B cell (primary cell): ENCODE measurements at regions not wholly inside any gene's neighbourhood (a gene's known extent, or its start where the extent isn't known, plus 50 kb on each side); places are given as distances from the start of the nearest gene placed in this dataset.

Source experiments
- ATAC-seq: fragments of 200-7000 bp; cut with Tn5 transposase; one replicate; pipeline ENCODE4 v1.10.0; 2021; ENCODE audit warnings: low read depth, mild to moderate bottlenecking, moderate number of reproducible peaks, moderate library complexity
- CTCF ChIA-PET: fragments of 350-600 bp; sonication (Branson Sonifier 250); formaldehyde crosslinking; loops from one replicate; lab custom pipeline; 2021; ENCODE audit warnings: antibody characterized with exemption, inconsistent platforms; lab: Charles Lee
- POLR2A ChIA-PET: fragments of 350-600 bp; sonication (Branson Sonifier 250); formaldehyde crosslinking; loops from one replicate; lab custom pipeline; 2021; ENCODE audit warnings: antibody characterized with exemption; lab: Charles Lee
- DNase-seq: peaks from one replicate; pipeline ENCODE4 v3.0.0; 2013
- H2AFZ ChIP-seq: 2 replicates; pipeline ENCODE4 v1.6.1; 2012; ENCODE audit warnings: mild to moderate bottlenecking, low read depth, low read length; ENCODE audit not compliant: insufficient read depth, poor library complexity, severe bottlenecking
- H3K27ac ChIP-seq, 2 donors: 1 replicate in 1 of 2; 2 replicates in 1 of 2; pipeline ENCODE4 v1.5.1; 2012 to 2013; ENCODE audit warnings: low read length in 2 of 2, mild to moderate bottlenecking in 2 of 2, moderate library complexity in 1 of 2
- H3K27me3 ChIP-seq, 4 experiments: fragments of 200-600 bp in 1 of 4; sonication (generic) in 1 of 4; replicated peaks in 1 of 4; 1 replicate in 2 of 4; 2 replicates in 2 of 4; pipeline versions ENCODE4 v1.6.1 to v1.7.0; 2013 to 2016; ENCODE audit warnings: low read length in 3 of 4, mild to moderate bottlenecking in 2 of 4, mixed read lengths in 1 of 4, moderate library complexity in 1 of 4; ENCODE audit not compliant: insufficient read depth in 4 of 4, control insufficient read depth in 3 of 4; ENCODE audit errors: control extremely low read depth in 1 of 4
- H3K36me3 ChIP-seq, 2 experiments: replicated peaks in 1 of 2; 1 replicate in 1 of 2; 2 replicates in 1 of 2; pipeline versions ENCODE4 v1.6.1 to v1.7.1; 2013; ENCODE audit warnings: low read length in 1 of 2; ENCODE audit not compliant: insufficient read depth in 2 of 2, control insufficient read depth in 1 of 2; ENCODE audit errors: control extremely low read depth in 1 of 2, extremely low read depth in 1 of 2
- H3K4me1 ChIP-seq, 2 donors: fragments of 200-600 bp in 1 of 2; sonication (generic) in 1 of 2; 1 replicate in 1 of 2; 2 replicates in 1 of 2; pipeline versions ENCODE4 v1.5.1 to v1.6.1; 2013 to 2017; ENCODE audit warnings: low read length in 2 of 2; ENCODE audit not compliant: control insufficient read depth in 2 of 2, insufficient read depth in 2 of 2
- H3K4me2 ChIP-seq: replicated peaks from 2 replicates; pipeline ENCODE3; 2012; ENCODE audit warnings: mild to moderate bottlenecking, low read depth, low read length; ENCODE audit not compliant: poor library complexity, severe bottlenecking
- H3K4me3 ChIP-seq, 5 experiments: fragments of 200-600 bp in 1 of 5; sonication (generic) in 1 of 5; 1 replicate in 3 of 5; 2 replicates in 2 of 5; pipeline versions ENCODE4 v1.5.1 to v1.7.0; 2011 to 2016; ENCODE audit warnings: low read length in 4 of 5, mild to moderate bottlenecking in 4 of 5, low read depth in 2 of 5, control low read depth in 1 of 5, moderate library complexity in 1 of 5; ENCODE audit not compliant: insufficient read depth in 1 of 5; ENCODE audit errors: control extremely low read depth in 1 of 5, extremely low read depth in 1 of 5
- H3K79me2 ChIP-seq: fragments of 200-600 bp; sonication (generic); one replicate; pipeline ENCODE4 v1.6.0; 2016; ENCODE audit warnings: low read length; ENCODE audit not compliant: control insufficient read depth, insufficient read depth
- H3K9ac ChIP-seq: fragments of 200-600 bp; sonication (generic); 2 replicates; pipeline ENCODE4 v1.6.1; 2017; ENCODE audit warnings: mild to moderate bottlenecking, low read length, moderate library complexity
- H3K9me3 ChIP-seq, 3 donors: one replicate each; pipeline versions ENCODE4 v1.6.1 to v1.7.1; 2013; ENCODE audit warnings: low read length in 2 of 3; ENCODE audit not compliant: control insufficient read depth in 2 of 3, insufficient read depth in 1 of 3; ENCODE audit errors: control extremely low read depth in 1 of 3
- H4K20me1 ChIP-seq: 2 replicates; pipeline ENCODE4 v1.6.0; 2012; ENCODE audit warnings: mild to moderate bottlenecking, low read length; ENCODE audit not compliant: insufficient read depth, control insufficient read depth, poor library complexity, severe bottlenecking
- H3K27ac Mint-ChIP-seq: one replicate; pipeline ENCODE4 v1.8.0; 2021; ENCODE audit warnings: mixed read lengths
- H3K27me3 Mint-ChIP-seq: one replicate; pipeline ENCODE4 v1.8.0; 2021; ENCODE audit warnings: mixed read lengths
- H3K4me1 Mint-ChIP-seq: one replicate; pipeline ENCODE4 v1.8.0; 2021; ENCODE audit warnings: mixed read lengths
- H3K4me3 Mint-ChIP-seq: one replicate; pipeline ENCODE4 v1.8.0; 2021; ENCODE audit warnings: mixed read lengths
- H3K9me3 Mint-ChIP-seq: one replicate; pipeline ENCODE4 v1.8.0; 2022; ENCODE audit warnings: mixed read lengths; ENCODE audit not compliant: insufficient read depth
- EZH2 ChIP-seq: IDR thresholded peaks from 2 replicates; pipeline ENCODE4 v1.6.1; 2012; ENCODE audit warnings: borderline replicate concordance, low read depth, mild to moderate bottlenecking, moderate library complexity, low read length; ENCODE audit not compliant: insufficient read depth, poor library complexity, severe bottlenecking
- WGBS: methylation state at CpG from one replicate; pipeline ENCODE4 v1.1.5; 2013; ENCODE audit warnings: missing lambda C conversion rate; ENCODE audit not compliant: insufficient coverage; 5-methylcytosine and 5-hydroxymethylcytosine counted together
- intact Hi-C: fragments of 100-400 bp; cut with micrococcal nuclease; formaldehyde crosslinking; loops from one replicate; pipeline ENCODE4 v1.10.0; 2022
- TF ChIP-seq, protein P1 (sequence below): fragments of 200-600 bp; IDR thresholded peaks from one replicate; pipeline ENCODE4 v1.8.0; 2022; ENCODE audit warnings: antibody characterized with exemption, mild to moderate bottlenecking

DNA sequence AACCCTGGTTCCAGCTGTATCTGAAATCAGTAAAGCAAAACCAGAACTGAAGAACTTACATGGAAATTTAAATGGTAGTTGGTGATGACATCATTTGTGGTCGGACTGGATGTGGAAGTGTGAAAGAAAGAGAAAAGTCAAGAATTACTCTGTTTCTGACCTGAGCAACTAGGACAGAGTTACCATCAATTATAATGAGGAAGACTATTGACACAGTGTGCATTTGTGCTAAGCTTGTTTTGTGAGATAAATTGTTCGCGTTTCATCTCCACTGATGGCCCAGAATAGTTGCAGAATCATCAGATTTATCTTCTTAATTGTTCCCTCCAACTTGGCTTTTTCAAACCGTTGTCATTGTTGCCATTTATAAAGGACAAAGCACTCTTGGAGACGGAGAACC is 410.6 kb upstream of the DEPDC1 start:
- no peak for DNase-seq
- WGBS, result 75% methylated on average over 2 of the region's 5 CpGs
- intact Hi-C loops, result no loop called here
- no peaks in the 10 kb centered on the region for H4K20me1 ChIP-seq
- H2AFZ ChIP-seq, result no peak overlapping the region
- no peak overlapping the region for H3K4me3 Mint-ChIP-seq
- ATAC-seq, result no peak
- no peaks in the 10 kb centered on the region for H3K27me3 ChIP-seq
- H3K4me1 Mint-ChIP-seq, result no peaks in the 10 kb centered on the region
- H3K79me2 ChIP-seq, result no peaks in the 10 kb centered on the region
- no peaks in the 10 kb centered on the region for H3K4me1 ChIP-seq
- no peak overlapping the region for H3K27ac ChIP-seq
- ChIA-PET POLR2A (no interaction called here), CTCF (no interaction called here)
- no peak overlapping the region for H3K9ac ChIP-seq
- H3K36me3 ChIP-seq, result no peaks in the 10 kb centered on the region
- H3K27ac Mint-ChIP-seq, result no peak overlapping the region
- H3K27me3 Mint-ChIP-seq, result no peaks in the 10 kb centered on the region
- TF ChIP-seq, protein P1, sequence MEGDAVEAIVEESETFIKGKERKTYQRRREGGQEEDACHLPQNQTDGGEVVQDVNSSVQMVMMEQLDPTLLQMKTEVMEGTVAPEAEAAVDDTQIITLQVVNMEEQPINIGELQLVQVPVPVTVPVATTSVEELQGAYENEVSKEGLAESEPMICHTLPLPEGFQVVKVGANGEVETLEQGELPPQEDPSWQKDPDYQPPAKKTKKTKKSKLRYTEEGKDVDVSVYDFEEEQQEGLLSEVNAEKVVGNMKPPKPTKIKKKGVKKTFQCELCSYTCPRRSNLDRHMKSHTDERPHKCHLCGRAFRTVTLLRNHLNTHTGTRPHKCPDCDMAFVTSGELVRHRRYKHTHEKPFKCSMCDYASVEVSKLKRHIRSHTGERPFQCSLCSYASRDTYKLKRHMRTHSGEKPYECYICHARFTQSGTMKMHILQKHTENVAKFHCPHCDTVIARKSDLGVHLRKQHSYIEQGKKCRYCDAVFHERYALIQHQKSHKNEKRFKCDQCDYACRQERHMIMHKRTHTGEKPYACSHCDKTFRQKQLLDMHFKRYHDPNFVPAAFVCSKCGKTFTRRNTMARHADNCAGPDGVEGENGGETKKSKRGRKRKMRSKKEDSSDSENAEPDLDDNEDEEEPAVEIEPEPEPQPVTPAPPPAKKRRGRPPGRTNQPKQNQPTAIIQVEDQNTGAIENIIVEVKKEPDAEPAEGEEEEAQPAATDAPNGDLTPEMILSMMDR, result no peak
- no peak for TF ChIP-seq EZH2
- no peak overlapping the region for H3K4me2 ChIP-seq
- peaks cover 0 to 7% (median 0%) of the 10 kb centered on the region in 3 donors for H3K9me3 ChIP-seq
- H3K9me3 Mint-ChIP-seq, result peaks cover 4% of the 10 kb centered on the region
- no peak overlapping the region for H3K4me3 ChIP-seq

DNA sequence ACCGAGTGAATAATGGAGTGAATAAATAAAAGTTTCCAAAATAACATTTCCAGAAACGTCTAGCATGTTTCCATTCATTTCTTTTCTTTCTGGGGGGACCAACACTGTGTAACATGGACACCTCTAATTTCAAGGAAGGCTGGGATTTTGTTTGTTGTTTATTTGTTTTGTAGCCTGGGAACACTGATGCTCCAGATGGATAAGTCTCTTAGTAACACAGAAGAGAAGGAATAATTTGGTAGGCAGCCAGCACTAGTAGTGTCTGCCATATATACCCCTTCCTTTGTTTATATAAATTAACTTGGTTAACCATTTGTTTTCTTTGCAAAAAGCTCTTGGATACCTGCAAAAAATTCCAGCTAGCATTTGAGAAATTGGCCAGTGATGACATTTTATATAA is 411.4 kb upstream of the DEPDC1 start:
- Mint-ChIP-seq H3K4me3 (no peak overlapping the region), H3K4me1 (no peaks in the 10 kb centered on the region)
- intact Hi-C loops, result no loop called here

More for the DNA sequence above, 411.4 kb upstream of the DEPDC1 start:
- H3K27me3 ChIP-seq, result no peaks in the 10 kb centered on the region
- no peaks in the 10 kb centered on the region for H3K36me3 ChIP-seq
- H3K79me2 ChIP-seq, result no peaks in the 10 kb centered on the region
- TF ChIP-seq, protein P1, result no peak
- TF ChIP-seq EZH2, result no peak
- H3K9me3 Mint-ChIP-seq, result peaks cover 7% of the 10 kb centered on the region
- no peak for DNase-seq
- H3K27me3 Mint-ChIP-seq, result no peaks in the 10 kb centered on the region
- H3K27ac ChIP-seq, result no peak overlapping the region
- no peak overlapping the region for H3K9ac ChIP-seq
- H3K27ac Mint-ChIP-seq, result no peak overlapping the region
- POLR2A ChIA-PET, result no interaction called here
- CTCF ChIA-PET, result no interaction called here
- no CpG with 5 or more reads among the region's 2 CpGs for WGBS
- no peaks in the 10 kb centered on the region for H3K4me1 ChIP-seq
- no peak overlapping the region for H3K4me2 ChIP-seq
- H3K9me3 ChIP-seq, result peaks cover 0 to 7% (median 2%) of the 10 kb centered on the region in 3 donors
- no peak overlapping the region for H2AFZ ChIP-seq
- no peak for ATAC-seq
- H3K4me3 ChIP-seq, result no peak overlapping the region
- no peaks in the 10 kb centered on the region for H4K20me1 ChIP-seq
